ENCODE measurements at regions not wholly inside any gene's neighbourhood (a gene's known extent, or its start where the extent isn't known, plus 50 kb on each side); places are given as distances from the start of the nearest gene placed in this dataset.

- TF ChIP-seq POLR2A (IDR thresholded peaks at IDR 0.05) = no peak
- TF ChIP-seq CTCF (IDR thresholded peaks at IDR 0.05) = no peak
- TF ChIP-seq POLR2AphosphoS5 (IDR thresholded peaks at IDR 0.05; ENCODE audit: insufficient read depth in 1 of 2, low read depth in 1 of 2) = no peak
These were observed 174.6 kb downstream of the HAUS1 start for GRCh38 chr18:46278481-46279465.

Measured in vagina (tissue), 2 donors.